ENCODE measurements at regions not wholly inside any gene's neighbourhood (a gene's known extent, or its start where the extent isn't known, plus 50 kb on each side); places are given as distances from the start of the nearest gene placed in this dataset.

GRCh38 chr13:59562924-59563323 lies 600.8 kb downstream of the DIAPH3 start:
- Histone ChIP-seq H3K27ac (ENCODE audit: low read length) (no peak overlapping the region), H3K4me3 (ENCODE audit: low read length) (no peak overlapping the region), H3K27me3 (ENCODE audit: control insufficient read depth, insufficient read depth, low read length) (no peaks in the 10 kb centered on the region), H3K9me3 (ENCODE audit: control insufficient read depth, insufficient read depth, low read length) (no peaks in the 10 kb centered on the region), H3K4me1 (ENCODE audit: control insufficient read depth, insufficient read depth, low read length) (no peaks in the 10 kb centered on the region), H3K36me3 (ENCODE audit: control insufficient read depth, insufficient read depth, low read length) (no peaks in the 10 kb centered on the region; the same call in 1 of the 2 replicates)
- no CpG with 5 or more reads among the region's 4 CpGs for WGBS (ENCODE audit: insufficient coverage, insufficient read length)
- no peak for DNase-seq (ENCODE audit: low read depth, low spot score)

- Histone ChIP-seq H3K4me3 (ENCODE audit: low read length) (no peak overlapping the region), H3K27ac (ENCODE audit: low read length) (no peak overlapping the region), H3K9me3 (ENCODE audit: control insufficient read depth, insufficient read depth, low read length) (no peaks in the 10 kb centered on the region), H3K27me3 (ENCODE audit: control insufficient read depth, insufficient read depth, low read length) (no peaks in the 10 kb centered on the region), H3K4me1 (ENCODE audit: control insufficient read depth, insufficient read depth, low read length) (no peaks in the 10 kb centered on the region), H3K36me3 (ENCODE audit: control insufficient read depth, insufficient read depth, low read length) (no peaks in the 10 kb centered on the region; the same call in 1 of the 2 replicates)
- no peak for DNase-seq (ENCODE audit: low read depth, low spot score)
- WGBS (ENCODE audit: insufficient coverage, insufficient read length) = no CpG with 5 or more reads among the region's 1 CpG
Observed at GRCh38 chr13:59566561-59566960, 597.2 kb downstream of the DIAPH3 start.

- no peaks in the 10 kb centered on the region for H3K36me3 ChIP-seq (ENCODE audit: control insufficient read depth, insufficient read depth, low read length)
- no peaks in the 10 kb centered on the region for H3K9me3 ChIP-seq (ENCODE audit: control insufficient read depth, insufficient read depth, low read length)
- H3K4me1 ChIP-seq (ENCODE audit: control insufficient read depth, insufficient read depth, low read length) = no peaks in the 10 kb centered on the region
- no peak overlapping the region for H3K27ac ChIP-seq (ENCODE audit: low read length)
- no CpG with 5 or more reads among the region's 4 CpGs for WGBS (ENCODE audit: insufficient coverage, insufficient read length)
- DNase-seq (ENCODE audit: low read depth, low spot score) = no peak
- no peak overlapping the region for H3K4me3 ChIP-seq (ENCODE audit: low read length)
- H3K27me3 ChIP-seq (ENCODE audit: control insufficient read depth, insufficient read depth, low read length) = no peaks in the 10 kb centered on the region
Observed at GRCh38 chr13:59568306-59568705, 595.4 kb downstream of the DIAPH3 start.

GRCh38 chr13:59570204-59570603 lies 593.5 kb downstream of the DIAPH3 start:
- H3K27me3 ChIP-seq (ENCODE audit: control insufficient read depth, insufficient read depth, low read length) = no peaks in the 10 kb centered on the region
- no peak overlapping the region for H3K27ac ChIP-seq (ENCODE audit: low read length)
- no peaks in the 10 kb centered on the region for H3K36me3 ChIP-seq (ENCODE audit: control insufficient read depth, insufficient read depth, low read length)
- H3K9me3 ChIP-seq (ENCODE audit: control insufficient read depth, insufficient read depth, low read length) = no peaks in the 10 kb centered on the region
- H3K4me1 ChIP-seq (ENCODE audit: control insufficient read depth, insufficient read depth, low read length) = no peaks in the 10 kb centered on the region
- no peak overlapping the region for H3K4me3 ChIP-seq (ENCODE audit: low read length)
- no peak for DNase-seq (ENCODE audit: low read depth, low spot score)
- no CpG with 5 or more reads among the region's 3 CpGs for WGBS (ENCODE audit: insufficient coverage, insufficient read length)

DNA sequence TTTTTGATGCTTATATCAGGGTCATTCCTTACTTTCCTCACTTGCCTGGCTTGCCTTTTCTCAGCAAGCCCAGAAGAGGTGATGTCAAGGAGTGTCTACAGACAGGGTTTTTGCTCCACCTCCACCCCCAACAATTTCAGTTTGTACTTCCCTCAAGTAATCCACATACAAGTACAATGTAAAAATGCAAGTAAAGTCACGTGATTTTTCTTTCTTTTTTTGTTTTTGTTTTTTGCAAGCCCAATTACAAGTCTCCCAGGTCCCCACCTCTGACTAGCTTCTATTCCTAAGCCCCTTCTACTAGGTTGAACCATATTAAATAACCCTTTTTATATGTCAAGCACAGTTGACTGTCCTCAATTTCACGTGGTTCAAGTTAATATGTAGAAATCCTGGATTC lies 579.6 kb downstream of the DIAPH3 start:
- Histone ChIP-seq H3K4me3 (ENCODE audit: low read length) (no peak overlapping the region), H3K4me1 (ENCODE audit: control insufficient read depth, insufficient read depth, low read length) (peaks cover 4% of the 10 kb centered on the region; the same call in 1 of the 2 replicates), H3K9me3 (ENCODE audit: control insufficient read depth, insufficient read depth, low read length) (no peaks in the 10 kb centered on the region), H3K27me3 (ENCODE audit: control insufficient read depth, insufficient read depth, low read length) (no peaks in the 10 kb centered on the region; the same call in 1 of the 2 replicates), H3K27ac (ENCODE audit: low read length) (no peak overlapping the region), H3K36me3 (ENCODE audit: control insufficient read depth, insufficient read depth, low read length) (no peaks in the 10 kb centered on the region)
- no CpG with 5 or more reads among the region's 2 CpGs for WGBS (ENCODE audit: insufficient coverage, insufficient read length)
- no peak for DNase-seq (ENCODE audit: low read depth, low spot score)

- no peaks in the 10 kb centered on the region for H3K36me3 ChIP-seq (ENCODE audit: control insufficient read depth, insufficient read depth, low read length)
- whole genome bisulfite sequencing (ENCODE audit: insufficient coverage, insufficient read length) = no CpG with 5 or more reads among the region's 10 CpGs
Observed at GRCh38 chr13:59584761-59585670, 578.7 kb downstream of the DIAPH3 start.

GRCh38 chr13:59587030-59587429 lies 576.7 kb downstream of the DIAPH3 start:
- no CpG with 5 or more reads among the region's 3 CpGs for WGBS (ENCODE audit: insufficient coverage, insufficient read length)
- Histone ChIP-seq H3K27me3 (ENCODE audit: control insufficient read depth, insufficient read depth, low read length) (no peaks in the 10 kb centered on the region; the same call in 1 of the 2 replicates), H3K27ac (ENCODE audit: low read length) (no peak overlapping the region), H3K36me3 (ENCODE audit: control insufficient read depth, insufficient read depth, low read length) (no peaks in the 10 kb centered on the region), H3K4me3 (ENCODE audit: low read length) (no peak overlapping the region), H3K4me1 (ENCODE audit: control insufficient read depth, insufficient read depth, low read length) (peaks cover 4% of the 10 kb centered on the region; the same call in 1 of the 2 replicates), H3K9me3 (ENCODE audit: control insufficient read depth, insufficient read depth, low read length) (no peaks in the 10 kb centered on the region)
- DNase-seq (ENCODE audit: low read depth, low spot score) = no peak

More at GRCh38 chr13:59584761-59585670, 578.7 kb downstream of the DIAPH3 start:
- Histone ChIP-seq H3K27ac (ENCODE audit: low read length) (no peak overlapping the region), H3K9me3 (ENCODE audit: control insufficient read depth, insufficient read depth, low read length) (no peaks in the 10 kb centered on the region), H3K4me1 (ENCODE audit: control insufficient read depth, insufficient read depth, low read length) (peaks cover 4% of the 10 kb centered on the region; the same call in 1 of the 2 replicates), H3K27me3 (ENCODE audit: control insufficient read depth, insufficient read depth, low read length) (no peaks in the 10 kb centered on the region; the same call in 1 of the 2 replicates), H3K4me3 (ENCODE audit: low read length) (no peak overlapping the region)
- no peak for DNase-seq (ENCODE audit: low read depth, low spot score)

GRCh38 chr13:59587971-59588716 lies 575.6 kb downstream of the DIAPH3 start:
- Histone ChIP-seq H3K4me1 (ENCODE audit: control insufficient read depth, insufficient read depth, low read length) (peaks cover 4% of the 10 kb centered on the region; the same call in 1 of the 2 replicates), H3K9me3 (ENCODE audit: control insufficient read depth, insufficient read depth, low read length) (no peaks in the 10 kb centered on the region), H3K27me3 (ENCODE audit: control insufficient read depth, insufficient read depth, low read length) (no peaks in the 10 kb centered on the region; the same call in 1 of the 2 replicates), H3K36me3 (ENCODE audit: control insufficient read depth, insufficient read depth, low read length) (no peaks in the 10 kb centered on the region), H3K4me3 (ENCODE audit: low read length) (no peak overlapping the region), H3K27ac (ENCODE audit: low read length) (no peak overlapping the region)
- WGBS (ENCODE audit: insufficient coverage, insufficient read length) = no CpG with 5 or more reads among the region's 1 CpG
- DNase-seq (ENCODE audit: low read depth, low spot score) = no peak

- no peak overlapping the region for H3K27ac ChIP-seq (ENCODE audit: low read length)
Observed at GRCh38 chr13:59588717-59589067, 575.0 kb downstream of the DIAPH3 start.

GRCh38 chr13:59601993-59602392 lies 561.7 kb downstream of the DIAPH3 start:
- Histone ChIP-seq H3K27me3 (ENCODE audit: control insufficient read depth, insufficient read depth, low read length) (no peaks in the 10 kb centered on the region), H3K36me3 (ENCODE audit: control insufficient read depth, insufficient read depth, low read length) (no peaks in the 10 kb centered on the region), H3K4me3 (ENCODE audit: low read length) (no peak overlapping the region), H3K27ac (ENCODE audit: low read length) (no peak overlapping the region), H3K9me3 (ENCODE audit: control insufficient read depth, insufficient read depth, low read length) (no peaks in the 10 kb centered on the region), H3K4me1 (ENCODE audit: control insufficient read depth, insufficient read depth, low read length) (no peaks in the 10 kb centered on the region)
- no peak for DNase-seq (ENCODE audit: low read depth, low spot score)

More at GRCh38 chr13:59588717-59589067, 575.0 kb downstream of the DIAPH3 start:
- Histone ChIP-seq H3K27me3 (ENCODE audit: control insufficient read depth, insufficient read depth, low read length) (no peaks in the 10 kb centered on the region; the same call in 1 of the 2 replicates), H3K36me3 (ENCODE audit: control insufficient read depth, insufficient read depth, low read length) (no peaks in the 10 kb centered on the region), H3K4me3 (ENCODE audit: low read length) (no peak overlapping the region), H3K4me1 (ENCODE audit: control insufficient read depth, insufficient read depth, low read length) (peaks cover 4% of the 10 kb centered on the region; the same call in 1 of the 2 replicates), H3K9me3 (ENCODE audit: control insufficient read depth, insufficient read depth, low read length) (no peaks in the 10 kb centered on the region)
- no peak for DNase-seq (ENCODE audit: low read depth, low spot score)
